GM03348 (cell line): ENCODE measurements at regions not wholly inside any gene's neighbourhood (a gene's known extent, or its start where the extent isn't known, plus 50 kb on each side); places are given as distances from the start of the nearest gene placed in this dataset.

Experiments
- DNase-seq: peaks from one replicate; pipeline ENCODE4 v3.0.0; 2012; ENCODE audit warnings: low spot score

GRCh38 chr10:52701647-52702046 is 70.9 kb downstream of the MBL2 start:
- no peak for DNase-seq

GRCh38 chr10:52703451-52703850 is 69.1 kb downstream of the MBL2 start:
- no peak for DNase-seq

- DNase-seq, result no peak
Measured at GRCh38 chr10:52703898-52704297, 68.7 kb downstream of the MBL2 start.

GRCh38 chr10:52706332-52707070 is 66.1 kb downstream of the MBL2 start:
- peak; percentile 44 for DNase-seq
